ENCODE measurements at regions not wholly inside any gene's neighbourhood (a gene's known extent, or its start where the extent isn't known, plus 50 kb on each side); places are given as distances from the start of the nearest gene placed in this dataset.

GRCh38 chr6:21508753-21509152 lies 84.8 kb upstream of the SOX4 start:
- no peak overlapping the region for H3K4me3 ChIP-seq
- DNase-seq (ENCODE audit: low spot score in 2 of 2): no peak
- 72% methylated on average over 4 of the region's 4 CpGs for WGBS
- no peak for TF ChIP-seq POLR2AphosphoS5 (IDR thresholded peaks at IDR 0.05)
- TF ChIP-seq CTCF (IDR thresholded peaks at IDR 0.05): no peak
- TF ChIP-seq POLR2A (IDR thresholded peaks at IDR 0.05): no peak
- TF ChIP-seq EP300 (IDR thresholded peaks at IDR 0.05): no peak
- H3K9me3 ChIP-seq: no peaks in the 10 kb centered on the region
- no peaks in the 10 kb centered on the region for H3K27me3 ChIP-seq
- peak overlapping the region; percentile 19 for H3K27ac ChIP-seq
- H3K4me1 ChIP-seq: peaks cover 3% of the 10 kb centered on the region
- H3K36me3 ChIP-seq: no peaks in the 10 kb centered on the region

- no peak for DNase-seq (ENCODE audit: low spot score in 2 of 2)
- H3K36me3 ChIP-seq: no peaks in the 10 kb centered on the region
- no peaks in the 10 kb centered on the region for H3K27me3 ChIP-seq
- H3K4me1 ChIP-seq: no peaks in the 10 kb centered on the region
- no peak overlapping the region for H3K27ac ChIP-seq
- 90% methylated on average over 6 of the region's 6 CpGs for WGBS
- TF ChIP-seq POLR2AphosphoS5 (IDR thresholded peaks at IDR 0.05) (no peak), EP300 (IDR thresholded peaks at IDR 0.05) (no peak), CTCF (IDR thresholded peaks at IDR 0.05) (no peak), POLR2A (IDR thresholded peaks at IDR 0.05) (no peak)
- H3K4me3 ChIP-seq: no peak overlapping the region
- no peaks in the 10 kb centered on the region for H3K9me3 ChIP-seq
These were observed 81.5 kb upstream of the SOX4 start for GRCh38 chr6:21511891-21512550.

GRCh38 chr6:21514288-21514687 lies 79.3 kb upstream of the SOX4 start:
- H3K9me3 ChIP-seq: no peaks in the 10 kb centered on the region
- no peak for DNase-seq (ENCODE audit: low spot score in 2 of 2)
- WGBS: 88% methylated on average over 4 of the region's 4 CpGs
- no peaks in the 10 kb centered on the region for H3K36me3 ChIP-seq
- H3K4me1 ChIP-seq: no peaks in the 10 kb centered on the region
- TF ChIP-seq CTCF (IDR thresholded peaks at IDR 0.05): no peak
- TF ChIP-seq EP300 (IDR thresholded peaks at IDR 0.05): no peak
- no peak for TF ChIP-seq POLR2AphosphoS5 (IDR thresholded peaks at IDR 0.05)
- TF ChIP-seq POLR2A (IDR thresholded peaks at IDR 0.05): no peak
- H3K27me3 ChIP-seq: no peaks in the 10 kb centered on the region
- no peak overlapping the region for H3K4me3 ChIP-seq
- H3K27ac ChIP-seq: no peak overlapping the region

GRCh38 chr6:21518317-21518716 lies 75.2 kb upstream of the SOX4 start:
- no peak for DNase-seq (ENCODE audit: low spot score in 2 of 2)
- no peak for TF ChIP-seq CTCF (IDR thresholded peaks at IDR 0.05)
- no peak for TF ChIP-seq POLR2A (IDR thresholded peaks at IDR 0.05)
- no peak for TF ChIP-seq POLR2AphosphoS5 (IDR thresholded peaks at IDR 0.05)
- no peak for TF ChIP-seq EP300 (IDR thresholded peaks at IDR 0.05)
- no peaks in the 10 kb centered on the region for H3K9me3 ChIP-seq
- H3K36me3 ChIP-seq: no peaks in the 10 kb centered on the region
- WGBS: 77% methylated on average over 4 of the region's 4 CpGs
- no peaks in the 10 kb centered on the region for H3K4me1 ChIP-seq
- no peak overlapping the region for H3K27ac ChIP-seq
- no peaks in the 10 kb centered on the region for H3K27me3 ChIP-seq
- no peak overlapping the region for H3K4me3 ChIP-seq

GRCh38 chr6:21519642-21520041 lies 73.9 kb upstream of the SOX4 start:
- WGBS: 90% methylated on average over 1 of the region's 1 CpG
- DNase-seq (ENCODE audit: low spot score in 2 of 2): no peak
- no peak overlapping the region for H3K27ac ChIP-seq
- no peaks in the 10 kb centered on the region for H3K36me3 ChIP-seq
- no peaks in the 10 kb centered on the region for H3K9me3 ChIP-seq
- H3K27me3 ChIP-seq: no peaks in the 10 kb centered on the region
- TF ChIP-seq POLR2AphosphoS5 (IDR thresholded peaks at IDR 0.05) (no peak), POLR2A (IDR thresholded peaks at IDR 0.05) (no peak)
- H3K4me3 ChIP-seq: no peak overlapping the region
- H3K4me1 ChIP-seq: no peaks in the 10 kb centered on the region

GRCh38 chr6:21521276-21521675 lies 72.3 kb upstream of the SOX4 start:
- Histone ChIP-seq H3K4me1 (no peaks in the 10 kb centered on the region), H3K9me3 (no peaks in the 10 kb centered on the region), H3K4me3 (no peak overlapping the region), H3K27me3 (no peaks in the 10 kb centered on the region), H3K36me3 (no peaks in the 10 kb centered on the region), H3K27ac (no peak overlapping the region)
- 71% methylated on average over 4 of the region's 4 CpGs for WGBS
- no peak for TF ChIP-seq EP300 (IDR thresholded peaks at IDR 0.05)
- TF ChIP-seq POLR2A (IDR thresholded peaks at IDR 0.05): no peak
- TF ChIP-seq POLR2AphosphoS5 (IDR thresholded peaks at IDR 0.05): no peak
- TF ChIP-seq CTCF (IDR thresholded peaks at IDR 0.05): no peak
- no peak for DNase-seq (ENCODE audit: low spot score in 2 of 2)
